NCI-H128 (cell line): ENCODE measurements at regions not wholly inside any gene's neighbourhood (a gene's known extent, or its start where the extent isn't known, plus 50 kb on each side); places are given as distances from the start of the nearest gene placed in this dataset.

Source experiments
- DNase-seq: peaks from one replicate; lab custom pipeline; 2025; ENCODE audit not compliant: unreplicated experiment; lab: John Stamatoyannopoulos, UW

DNA sequence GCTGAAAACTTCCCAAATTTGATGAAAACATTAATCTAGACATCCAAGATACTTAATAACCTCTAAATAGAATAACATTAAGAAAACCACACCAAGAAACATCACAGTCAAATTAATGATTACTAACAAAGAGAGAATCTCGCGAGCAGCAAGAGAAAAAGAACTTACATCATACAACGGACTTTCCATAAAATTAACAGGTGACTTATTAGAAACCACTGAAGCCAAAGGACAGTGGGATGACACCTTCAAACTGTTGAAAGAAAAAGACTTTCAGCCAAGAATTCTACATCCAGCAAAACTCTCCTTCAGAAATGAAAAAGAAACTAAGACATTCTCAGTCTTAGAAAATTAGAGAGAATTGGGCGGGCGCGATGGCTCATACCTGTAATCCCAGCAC lies 232.0 kb downstream of the SNCA start:
- DNase-seq = no peak

- DNase-seq = no peak
Measured at GRCh38 chr4:89599026-89599425, 237.9 kb downstream of the SNCA start.

- no peak for DNase-seq
Measured at GRCh38 chr4:89598602-89599001, 238.4 kb downstream of the SNCA start.

DNA sequence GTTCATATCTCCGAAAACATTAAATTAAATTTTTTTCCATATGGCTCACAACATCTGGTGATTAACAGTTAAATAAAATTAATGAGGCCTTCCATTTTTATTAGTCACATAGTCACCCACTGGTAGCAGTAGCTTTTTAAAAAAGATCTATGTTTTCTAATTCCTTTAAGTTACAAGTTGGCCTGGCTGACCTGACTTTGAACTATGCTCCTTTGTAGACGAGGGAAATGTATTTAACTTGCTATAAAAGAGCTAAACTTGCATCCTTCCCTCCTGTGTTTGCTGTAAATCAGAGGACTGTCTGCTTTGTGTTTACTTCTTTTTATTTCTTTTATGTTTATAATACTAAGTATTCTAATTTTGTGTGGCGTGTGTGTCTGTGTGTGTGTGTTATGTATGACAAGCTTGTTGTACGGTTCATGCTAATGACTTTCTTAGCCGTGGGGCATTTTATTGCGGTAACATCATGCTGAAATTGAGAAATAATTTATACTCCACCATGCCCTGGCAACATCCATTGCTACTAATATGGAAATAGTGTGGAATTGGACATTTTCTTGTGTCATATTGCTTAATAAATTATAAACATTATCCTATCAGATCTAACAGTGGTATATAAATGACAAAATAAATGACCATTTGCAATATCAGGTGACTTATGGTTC lies 241.7 kb downstream of the SNCA start:
- DNase-seq = no peak

DNA sequence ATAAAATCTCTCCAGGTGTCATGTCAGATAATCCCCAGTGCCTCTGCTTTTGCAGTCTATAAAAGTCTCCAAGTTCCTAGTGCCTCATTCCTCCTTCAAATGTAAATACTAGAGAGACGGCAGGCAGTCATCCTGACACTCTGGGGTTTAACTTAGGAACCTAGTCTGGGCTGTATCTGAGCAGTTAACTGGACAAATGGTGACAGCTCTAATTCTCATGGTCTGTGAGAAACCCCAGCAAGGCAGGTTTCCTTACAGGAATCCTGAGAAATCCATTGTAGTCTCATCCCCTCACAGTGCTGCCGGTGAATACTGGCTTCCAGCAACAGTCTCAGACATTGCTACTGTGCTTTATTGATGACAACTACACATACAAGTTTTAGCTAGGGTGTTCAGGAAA lies 246.8 kb downstream of the SNCA start:
- no peak for DNase-seq

GRCh38 chr4:89588421-89588820 lies 248.5 kb downstream of the SNCA start:
- DNase-seq = no peak

DNA sequence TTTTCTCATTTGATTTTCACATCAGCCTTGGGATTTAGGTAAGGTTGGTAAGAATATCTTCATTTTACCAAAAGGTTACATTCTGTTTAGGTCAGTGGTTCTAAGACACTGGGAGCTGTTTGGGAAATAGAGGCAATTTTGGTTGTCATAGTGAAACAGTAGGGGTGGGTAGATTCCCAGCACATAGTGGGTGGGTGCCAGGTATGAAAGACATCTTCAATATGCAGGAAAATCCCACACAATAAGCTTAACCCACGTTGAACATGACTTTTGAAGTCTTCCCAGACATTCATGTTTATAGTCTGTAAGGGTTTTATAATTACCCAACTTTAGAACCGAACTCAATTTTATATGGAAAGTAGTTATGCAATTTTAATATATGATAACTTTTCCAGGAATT lies 249.6 kb downstream of the SNCA start:
- no peak for DNase-seq

GRCh38 chr4:89586864-89587263 lies 250.1 kb downstream of the SNCA start:
- DNase-seq = no peak

DNA sequence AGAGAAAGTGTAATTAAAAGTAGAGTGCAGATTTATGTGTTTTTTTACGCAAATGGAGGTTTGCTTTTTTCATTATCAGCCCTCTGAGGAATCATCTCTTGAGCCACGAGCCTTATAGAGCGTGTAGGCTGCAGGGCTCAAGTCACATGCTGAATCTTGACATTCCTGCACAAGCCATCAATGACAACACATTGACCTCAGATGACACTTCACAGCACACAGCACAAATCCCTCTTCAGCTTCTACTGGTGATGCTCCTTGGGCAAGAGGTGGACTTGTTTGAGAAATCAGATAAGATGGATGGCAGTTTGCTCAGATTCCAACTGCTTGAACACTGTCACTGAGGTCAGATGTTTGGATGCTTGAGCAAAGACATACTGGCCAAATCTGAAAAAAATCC lies 250.6 kb downstream of the SNCA start:
- DNase-seq = no peak

DNA sequence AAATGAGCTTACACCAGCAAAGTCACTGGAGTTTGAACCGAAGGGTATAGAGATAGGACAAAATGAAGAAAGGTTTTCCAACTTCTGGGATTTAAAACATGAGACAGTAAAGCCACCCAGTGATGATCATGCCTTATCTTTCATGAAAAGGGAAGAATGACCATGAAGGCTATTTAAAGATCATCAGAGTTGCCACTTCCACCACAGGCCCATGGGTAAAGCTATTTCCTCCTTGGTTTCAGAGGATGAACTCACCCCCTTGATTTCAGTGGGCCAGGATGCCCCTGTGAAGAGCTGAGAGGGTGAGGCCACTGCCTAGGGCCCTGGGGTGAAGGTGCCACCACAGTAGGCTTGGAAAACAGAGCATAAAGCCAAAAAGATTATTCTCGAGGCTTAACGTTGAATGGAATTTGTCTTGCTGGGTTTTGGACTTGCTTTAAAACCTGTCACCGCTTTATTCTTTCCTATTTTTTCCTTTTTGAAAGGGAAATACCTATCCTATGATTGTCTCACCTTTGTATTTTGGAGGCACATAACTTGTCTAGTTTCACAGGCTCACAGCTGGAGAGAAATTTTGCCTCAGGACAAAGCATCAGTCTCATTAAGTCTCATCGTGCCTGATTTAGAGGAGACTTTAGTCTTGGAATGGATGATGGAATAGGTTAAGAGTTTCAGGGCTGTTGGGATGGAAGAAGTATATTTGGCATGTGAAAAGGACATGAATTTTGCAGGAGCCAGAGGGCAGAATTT lies 254.0 kb downstream of the SNCA start:
- no peak for DNase-seq

- no peak for DNase-seq
Measured at GRCh38 chr4:89579771-89580170, 257.2 kb downstream of the SNCA start.

DNA sequence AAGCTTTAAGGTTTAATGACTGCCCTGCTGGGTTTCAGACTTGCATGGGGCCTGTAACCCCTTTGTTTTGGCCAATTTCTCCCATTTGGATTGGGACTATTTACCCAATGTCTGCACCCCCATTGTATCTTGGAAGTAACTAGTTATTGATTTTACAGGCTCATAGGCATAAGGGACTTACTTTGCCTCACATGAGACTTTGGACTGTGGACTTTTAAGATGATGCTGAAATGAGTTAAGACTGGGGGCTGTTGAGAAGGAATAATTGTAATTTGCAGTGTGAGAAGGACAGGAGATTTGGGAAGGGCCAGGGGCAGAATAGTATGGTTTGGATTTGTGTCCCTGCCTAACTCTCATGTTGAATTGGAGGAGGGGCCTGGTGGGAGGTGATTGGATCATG lies 260.7 kb downstream of the SNCA start:
- no peak for DNase-seq

GRCh38 chr4:89575840-89576239 lies 261.1 kb downstream of the SNCA start:
- no peak for DNase-seq

DNA sequence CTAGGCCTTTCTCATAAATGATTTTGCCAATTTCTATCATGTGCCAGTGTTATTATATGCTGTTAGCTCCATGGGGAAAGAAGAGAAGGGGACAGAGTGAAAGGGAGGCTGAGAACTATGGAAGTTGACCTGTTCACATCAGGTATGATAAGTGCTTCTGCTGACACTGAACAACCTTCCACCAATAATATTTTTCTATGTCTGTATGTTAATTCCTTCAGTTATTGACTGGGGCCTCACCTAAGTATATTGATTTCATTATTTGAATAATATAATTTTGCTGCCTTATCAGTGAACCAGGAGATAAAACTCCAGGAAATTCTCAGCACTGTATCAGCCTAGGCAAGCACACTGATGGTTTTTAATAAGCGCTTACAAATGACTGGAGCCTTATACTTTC lies 262.8 kb downstream of the SNCA start:
- DNase-seq = no peak

- no peak for DNase-seq
Measured at GRCh38 chr4:89573656-89574055, 263.3 kb downstream of the SNCA start.

DNA sequence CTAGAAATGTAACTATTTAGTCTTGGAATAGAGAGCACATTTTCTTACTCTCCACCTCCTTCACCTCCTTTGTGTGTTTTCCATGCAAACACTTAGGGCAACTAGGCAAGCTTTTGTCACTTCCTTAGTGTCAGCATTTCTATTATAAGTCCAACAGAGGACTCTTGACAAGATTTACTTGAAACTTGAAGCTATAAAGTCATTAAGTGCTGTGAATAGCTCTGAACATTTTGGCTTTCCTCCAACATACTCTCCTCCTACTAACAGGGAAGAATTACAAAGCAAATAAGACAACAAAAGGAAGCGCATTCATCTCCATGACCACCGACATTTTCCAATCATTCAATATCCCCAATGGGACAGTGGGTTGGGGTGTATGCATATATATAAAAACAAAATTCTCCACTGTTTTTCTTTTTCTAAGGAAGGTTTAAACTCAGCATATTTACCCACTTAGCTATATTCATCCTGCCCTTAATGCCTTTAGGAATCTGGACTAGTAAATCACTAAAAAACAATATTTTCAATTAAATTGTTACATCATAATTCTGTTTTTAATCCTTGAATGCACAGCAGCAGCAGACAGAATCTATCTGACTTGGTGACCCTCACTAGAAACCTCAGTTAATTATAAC lies 264.6 kb downstream of the SNCA start:
- DNase-seq = peak; percentile 44

GRCh38 chr4:89570931-89571330 lies 263.3 kb upstream of the GPRIN3 start:
- no peak for DNase-seq

DNA sequence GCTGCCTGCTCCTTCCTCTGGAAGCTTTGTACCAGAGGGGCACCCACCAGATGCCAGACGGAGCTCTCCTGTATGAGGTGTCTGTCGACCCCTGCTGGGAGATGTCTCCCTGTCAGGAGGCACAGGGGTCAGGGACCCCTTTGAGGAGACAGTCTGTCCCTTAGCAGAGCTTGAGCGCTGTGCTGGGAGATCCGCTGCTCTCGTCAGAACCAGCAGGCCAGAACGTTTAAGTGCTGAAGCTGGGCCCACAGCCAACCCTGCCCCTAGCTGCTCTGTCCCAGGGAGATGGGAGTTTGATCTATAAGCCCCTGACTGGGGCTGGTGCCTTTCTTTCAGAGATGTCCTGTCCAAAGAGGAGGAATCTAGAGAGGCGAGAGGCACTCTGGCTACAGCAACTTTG lies 260.3 kb upstream of the GPRIN3 start:
- no peak for DNase-seq

DNA sequence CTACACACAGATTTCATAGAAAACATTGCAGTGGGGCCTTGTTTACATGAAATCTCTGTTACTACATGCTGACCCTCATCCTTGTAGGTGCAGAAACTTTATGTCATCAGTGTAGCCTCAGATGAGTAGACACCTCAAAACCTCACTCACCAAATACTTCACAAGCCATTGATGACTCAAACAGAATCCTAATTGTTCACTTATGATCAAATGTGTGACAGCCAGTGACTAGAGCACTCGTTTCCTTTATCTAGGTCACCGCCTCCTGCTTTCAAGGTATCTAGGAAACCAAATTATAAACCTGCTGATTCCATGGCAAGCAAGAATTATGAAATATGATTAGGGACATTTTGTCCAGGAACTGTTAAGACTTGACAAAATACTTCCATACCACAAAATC lies 255.8 kb upstream of the GPRIN3 start:
- no peak for DNase-seq

GRCh38 chr4:89562746-89563145 lies 255.1 kb upstream of the GPRIN3 start:
- DNase-seq = no peak

DNA sequence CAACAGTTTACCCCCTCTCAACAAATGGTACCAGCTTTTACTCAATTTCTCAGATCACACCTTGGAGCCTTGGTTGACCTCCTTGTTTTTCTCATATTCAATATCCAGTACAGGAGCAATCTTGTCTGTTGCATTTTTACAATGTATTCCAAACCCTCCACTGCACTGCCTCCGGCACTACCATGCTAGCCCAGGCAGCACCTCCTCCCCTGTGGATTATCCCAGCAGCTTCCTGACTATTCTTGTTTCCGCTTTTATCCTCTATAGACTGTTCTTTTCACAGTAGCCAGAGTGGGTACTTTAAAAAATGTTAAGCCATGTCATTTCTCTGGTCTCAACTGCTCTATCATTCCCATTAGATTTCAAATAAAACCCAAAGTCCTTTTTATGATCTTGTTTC lies 253.4 kb upstream of the GPRIN3 start:
- DNase-seq = no peak

DNA sequence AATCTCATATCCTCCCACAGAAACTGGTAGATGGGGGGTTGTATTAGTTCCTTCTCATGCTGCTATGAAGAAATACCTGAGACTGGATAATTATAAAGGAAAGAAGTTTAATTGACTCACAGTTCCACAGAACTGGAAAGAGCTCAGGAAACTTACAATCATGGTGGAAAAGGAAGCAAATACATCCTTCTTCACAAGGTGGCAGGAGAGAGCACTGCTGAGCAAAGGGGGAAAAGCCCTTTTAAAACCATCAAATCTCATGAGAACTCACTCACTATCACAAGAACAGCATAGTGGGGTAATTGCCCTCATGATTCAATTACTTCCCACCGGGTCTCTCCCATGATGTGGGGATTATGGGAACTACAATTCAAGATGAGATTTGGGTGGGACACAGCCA lies 250.5 kb upstream of the GPRIN3 start:
- no peak for DNase-seq
